RCC 7860 (cell line): ENCODE measurements at regions not wholly inside any gene's neighbourhood (a gene's known extent, or its start where the extent isn't known, plus 50 kb on each side); places are given as distances from the start of the nearest gene placed in this dataset.

Source experiments
- DNase-seq: peaks from one replicate; pipeline ENCODE4 v3.0.0-alpha.2; 2015; ENCODE audit warnings: low spot score
- FAIRE-seq: peaks from 2 replicates; lab custom pipeline; 2012; peaks lifted over from hg19 to GRCh38; lab: Jason Lieb, UNC

- DNase-seq = no peak
- no peak for FAIRE-seq
Observed at GRCh38 chr18:37636831-37637477, 71.4 kb upstream of the CELF4 start.

- FAIRE-seq (no peak), DNase-seq (no peak)
Observed at GRCh38 chr18:37634516-37634915, 68.9 kb upstream of the CELF4 start.

- DNase-seq = no peak
- FAIRE-seq = no peak
Observed at GRCh38 chr18:37631422-37631821, 65.8 kb upstream of the CELF4 start.

- FAIRE-seq = no peak
Observed at GRCh38 chr18:37630334-37630733, 64.7 kb upstream of the CELF4 start.

GRCh38 chr18:37628470-37629220 lies 63.0 kb upstream of the CELF4 start:
- no peak for FAIRE-seq

More at GRCh38 chr18:37630334-37630733, 64.7 kb upstream of the CELF4 start:
- DNase-seq = no peak

GRCh38 chr18:37624318-37624717 lies 58.7 kb upstream of the CELF4 start:
- no peak for FAIRE-seq
- DNase-seq = no peak

More at GRCh38 chr18:37628470-37629220, 63.0 kb upstream of the CELF4 start:
- no peak for DNase-seq

- DNase-seq (no peak), FAIRE-seq (no peak)
Observed at GRCh38 chr18:37619964-37620363, 54.4 kb upstream of the CELF4 start.

- FAIRE-seq (no peak), DNase-seq (no peak)
Observed at GRCh38 chr18:37617623-37618022, 52.0 kb upstream of the CELF4 start.
